GM19372 (cell line): ENCODE measurements at regions not wholly inside any gene's neighbourhood (a gene's known extent, or its start where the extent isn't known, plus 50 kb on each side); places are given as distances from the start of the nearest gene placed in this dataset.
"Not testable (repeated sequence)": the region's sequence is repeated elsewhere in the genome, so short reads cannot be mapped to it uniquely, and the experiment has no call there.

Experiments
- ATAC-seq: cut with Tn5 transposase; IDR thresholded peaks from one replicate; pipeline ENCODE4 v1.9.1; 2021; ENCODE audit warnings: mild to moderate bottlenecking, low read depth, moderate library complexity; ENCODE audit not compliant: unreplicated experiment

DNA sequence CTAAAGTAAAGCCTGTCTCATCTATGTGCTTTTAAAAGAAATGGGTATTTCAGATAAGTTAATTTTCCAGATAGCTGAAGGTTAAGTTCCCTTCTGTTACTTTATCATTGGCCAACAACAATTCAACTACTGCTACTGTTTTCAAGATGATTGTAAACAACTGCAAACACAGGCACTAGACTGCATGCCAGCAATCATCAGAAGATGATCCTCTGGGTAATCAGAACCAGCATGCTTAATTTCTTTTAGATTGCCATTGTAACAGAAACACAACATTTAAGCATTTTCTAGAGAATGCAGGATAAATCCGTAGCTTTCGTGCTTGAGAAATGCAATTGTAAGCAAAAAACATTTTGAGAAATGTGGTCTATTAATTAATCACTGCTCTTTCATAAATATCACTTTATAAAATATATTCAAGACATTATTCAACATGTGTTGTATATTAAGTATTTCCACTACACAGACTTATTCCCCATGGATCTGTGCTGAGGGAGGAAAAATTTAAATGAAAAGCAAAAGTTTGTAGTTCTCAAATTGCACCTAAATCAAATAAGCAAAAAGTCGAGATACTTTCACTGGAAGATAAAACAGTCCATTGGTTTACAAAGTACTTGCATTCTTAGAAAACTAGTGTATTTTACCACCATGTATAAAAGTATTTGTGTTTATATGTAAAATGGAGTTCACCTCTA is 133.7 kb downstream of the ATL2 start:
- ATAC-seq = no peak

DNA sequence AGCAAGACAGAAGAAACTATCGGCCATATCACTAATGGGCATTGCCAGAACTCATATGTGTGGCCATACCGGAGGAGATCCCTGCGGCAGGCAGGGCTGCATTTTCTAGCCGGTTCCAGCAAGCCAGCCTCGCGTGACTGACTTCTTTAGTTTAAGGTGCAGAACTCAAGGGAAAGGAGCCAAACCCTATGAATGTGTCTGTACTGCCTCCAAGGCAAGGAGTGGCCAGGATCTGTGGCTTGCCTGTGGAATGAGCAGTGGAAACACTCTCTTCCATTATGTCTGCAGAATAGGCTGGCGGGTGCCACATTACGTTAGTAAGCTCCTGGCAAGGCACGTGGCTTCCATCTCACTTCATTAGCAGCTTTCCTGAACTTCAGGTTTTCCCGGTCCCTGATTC is 137.6 kb downstream of the ATL2 start:
- ATAC-seq = no peak

DNA sequence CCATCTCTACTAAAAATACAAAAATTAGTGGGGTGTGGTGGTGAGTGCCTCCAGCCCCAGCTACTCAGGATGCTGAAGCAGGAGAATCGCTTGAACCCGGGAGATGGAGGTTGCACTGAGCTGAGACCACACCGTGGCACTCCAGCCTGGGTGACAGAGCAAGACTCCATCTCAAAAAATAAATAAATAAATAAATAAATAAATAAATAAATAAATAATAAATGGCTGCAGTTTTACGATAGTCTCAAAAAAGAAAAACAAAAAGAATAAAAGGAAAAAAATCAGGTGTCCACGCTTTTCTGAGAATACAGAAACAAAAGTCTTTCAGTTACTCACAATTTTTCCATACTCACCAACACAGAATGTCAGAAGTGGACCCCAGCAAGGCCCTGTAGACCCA is 138.4 kb downstream of the ATL2 start:
- not testable (repeated sequence) for ATAC-seq

DNA sequence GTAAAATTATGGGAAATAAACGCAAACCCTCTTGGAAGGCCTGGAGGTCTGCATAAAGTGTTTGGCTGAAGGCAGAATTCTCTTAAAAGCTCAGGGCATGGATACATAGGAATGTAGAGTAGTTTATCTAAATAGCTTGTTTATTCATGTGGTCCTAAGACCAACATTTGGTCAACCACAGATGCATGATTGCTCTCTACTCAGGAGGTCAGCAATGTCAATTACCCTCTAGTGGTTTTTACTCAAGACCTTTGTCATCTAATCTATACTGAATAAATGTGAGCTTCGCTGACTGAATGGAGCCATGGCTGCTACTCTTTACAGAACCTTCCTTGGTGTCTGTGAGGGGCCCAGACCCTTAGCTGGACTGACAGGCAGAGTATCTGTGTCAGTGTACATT is 139.8 kb downstream of the ATL2 start:
- no peak for ATAC-seq

DNA sequence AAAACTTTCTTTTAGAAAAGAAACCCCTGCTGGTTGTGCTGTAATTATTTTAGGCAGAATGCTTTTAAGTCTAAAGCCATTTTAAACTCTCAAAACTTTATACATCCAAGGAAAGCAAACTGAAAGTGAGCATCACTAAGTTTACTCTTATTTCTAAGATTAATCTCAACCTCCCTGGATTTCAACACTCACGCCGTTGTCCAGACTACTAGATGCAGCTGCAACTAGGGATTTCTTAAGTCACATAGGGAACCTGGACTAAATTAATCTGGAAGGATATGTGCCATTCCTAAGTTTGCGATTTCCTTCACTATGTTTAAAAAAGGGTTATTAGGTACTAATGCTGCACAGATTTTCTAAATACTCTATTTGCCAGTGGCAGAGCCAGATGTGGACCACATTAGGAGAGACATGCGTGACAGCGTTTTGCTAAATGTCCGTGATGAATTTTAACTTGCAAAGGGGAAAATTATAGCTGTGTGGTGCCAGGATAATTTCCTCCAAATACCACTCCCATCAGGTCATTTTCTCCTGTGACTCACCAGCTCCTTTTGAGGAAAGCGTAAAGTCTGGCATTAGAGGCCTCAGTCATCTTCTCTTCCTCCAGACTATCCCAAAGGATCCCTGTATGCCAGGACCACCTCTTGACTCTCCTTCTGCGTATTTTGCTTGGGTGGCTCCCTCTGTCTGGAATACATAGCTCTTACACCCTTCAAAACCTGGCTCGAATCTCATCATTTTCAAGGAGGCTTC is 143.7 kb downstream of the ATL2 start:
- no peak for ATAC-seq

DNA sequence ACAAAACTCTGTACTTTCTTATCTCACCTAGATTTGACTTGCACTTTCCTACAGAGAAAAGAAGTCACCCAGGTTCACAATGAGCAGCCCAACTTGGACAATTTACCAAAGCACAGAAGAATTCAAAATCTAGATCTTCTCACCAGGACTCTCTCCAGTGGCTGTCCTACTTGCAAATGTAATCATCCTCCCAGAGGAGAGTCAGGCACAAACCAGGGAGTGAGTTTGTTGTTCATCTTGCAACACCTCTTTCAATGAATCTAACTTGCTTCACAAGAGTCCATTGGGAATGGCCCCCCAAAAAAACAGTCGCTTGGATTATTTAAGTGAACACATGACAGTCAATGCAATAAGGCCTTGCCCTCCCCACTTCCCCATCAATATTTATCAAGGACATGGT is 144.6 kb downstream of the ATL2 start:
- no peak for ATAC-seq

DNA sequence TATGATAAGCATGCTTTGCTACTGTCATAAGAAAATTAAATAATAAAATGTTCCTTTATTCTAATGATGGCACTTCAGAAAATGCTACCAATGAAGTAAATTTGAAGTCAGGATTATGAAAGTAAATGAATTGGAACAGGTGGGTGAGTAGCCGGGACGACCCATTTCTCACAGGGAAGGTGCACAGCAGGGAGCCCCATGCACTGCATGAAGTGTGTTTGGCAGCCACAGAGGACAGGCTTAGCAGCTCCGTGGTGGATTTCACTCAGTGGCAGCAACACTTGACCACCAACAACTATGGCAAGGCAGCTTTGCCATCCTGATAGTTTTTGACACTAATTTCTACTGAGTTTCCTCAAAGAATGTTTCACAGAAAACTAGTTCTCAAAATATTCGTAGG is 146.3 kb downstream of the ATL2 start:
- no peak for ATAC-seq

DNA sequence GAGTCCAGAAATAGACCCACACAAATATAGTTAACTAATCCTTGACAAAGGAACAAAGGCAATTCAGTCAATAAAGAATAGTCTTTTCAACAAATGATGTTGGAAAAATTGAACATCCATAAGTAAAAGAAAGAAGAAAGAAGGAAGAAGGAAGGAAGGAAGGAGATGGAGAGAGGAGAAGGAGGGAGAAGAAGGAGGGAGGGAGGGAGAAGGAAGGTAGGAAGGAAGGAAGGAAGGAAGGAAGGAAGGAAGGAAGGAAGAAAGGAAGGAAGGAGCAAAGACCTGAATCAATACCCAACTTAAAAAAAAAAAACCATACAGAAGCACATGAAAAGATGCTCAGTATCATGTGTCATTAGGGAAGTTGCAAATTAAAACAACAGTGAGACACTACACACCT is 148.3 kb downstream of the ATL2 start:
- ATAC-seq = no peak

DNA sequence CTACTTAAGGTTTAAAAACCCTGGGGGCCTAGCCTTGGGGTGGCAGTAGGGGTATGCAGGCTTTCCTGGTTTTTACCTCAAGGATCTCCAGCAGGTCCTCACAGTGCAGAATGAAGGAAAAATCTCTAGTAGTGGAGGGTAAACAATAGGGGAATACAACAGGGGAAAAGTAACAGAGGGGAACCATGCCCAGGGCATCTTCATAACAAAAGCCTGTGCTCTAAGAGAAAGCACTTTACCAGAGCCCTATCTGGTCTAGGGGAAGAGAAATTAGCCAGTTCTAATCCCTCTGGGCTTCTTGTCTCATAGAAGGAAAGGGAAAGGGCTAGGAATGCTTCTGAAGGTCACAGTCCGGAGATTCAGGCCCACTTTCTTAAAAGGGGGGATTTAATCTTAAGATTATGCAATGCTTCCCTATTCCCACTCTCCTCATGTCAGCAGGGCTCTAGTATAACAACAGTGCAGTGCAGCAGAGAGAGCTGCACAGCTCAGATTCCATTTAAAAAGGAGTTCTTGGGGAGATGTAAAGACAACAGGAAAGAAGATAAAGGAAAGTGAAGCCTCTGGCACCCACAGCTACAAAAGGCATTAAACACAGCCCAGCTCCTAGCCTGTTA is 149.0 kb upstream of the CYP1B1 start:
- ATAC-seq = no peak

DNA sequence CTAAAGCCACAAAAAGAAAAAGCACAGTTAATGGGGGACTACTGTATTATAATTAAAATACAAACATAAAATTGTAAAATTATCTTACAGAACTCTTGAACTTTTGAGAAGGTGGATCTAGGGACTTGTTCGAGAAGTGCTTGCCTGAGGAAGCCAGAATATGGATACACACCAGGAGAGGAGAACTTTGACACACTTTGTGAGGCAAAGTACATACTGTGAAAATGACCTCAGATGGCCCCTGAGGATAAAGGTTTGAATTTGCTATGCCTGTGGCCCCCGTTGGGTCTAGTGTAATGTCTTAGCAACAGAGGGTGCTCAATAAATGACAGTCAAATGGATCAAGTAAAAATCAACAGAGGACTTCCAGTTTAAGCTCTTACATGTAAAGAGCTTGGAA is 148.2 kb upstream of the CYP1B1 start:
- no peak for ATAC-seq

DNA sequence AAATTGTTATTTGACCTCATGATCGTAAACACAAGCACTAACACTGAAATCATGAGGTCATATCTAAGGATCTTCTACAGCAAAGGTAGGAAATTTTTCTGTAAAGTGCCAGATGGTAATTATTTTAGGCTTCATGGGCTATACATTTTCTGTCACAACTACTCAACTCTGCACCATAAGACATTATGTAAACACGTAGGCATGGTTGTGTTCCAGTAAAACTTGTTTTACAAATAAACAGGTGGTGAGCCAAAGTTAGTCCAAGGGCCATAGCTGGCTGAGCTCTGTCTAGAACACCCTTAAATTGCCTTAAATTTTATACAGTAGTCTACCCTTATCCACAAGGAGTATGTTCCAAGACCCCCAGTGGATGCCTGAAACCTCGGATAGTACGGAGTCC is 147.3 kb upstream of the CYP1B1 start:
- ATAC-seq = no peak

DNA sequence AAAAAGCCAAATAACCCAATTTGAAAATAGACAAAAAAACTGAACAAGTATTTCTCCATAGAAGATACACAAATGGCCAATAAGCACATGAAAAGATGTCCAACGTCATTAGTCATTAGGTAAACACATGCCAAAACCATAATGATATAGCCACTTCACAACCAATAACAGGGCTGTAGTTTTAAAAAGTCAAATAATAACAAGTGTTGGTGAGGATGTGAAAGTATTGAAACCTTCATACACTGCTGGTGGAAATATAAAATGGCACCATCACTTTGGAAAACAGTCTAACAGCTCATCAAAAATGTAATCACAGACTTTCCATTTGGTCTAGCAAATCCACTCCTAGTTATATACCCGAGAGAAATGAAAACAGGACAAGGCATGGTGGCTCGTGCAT is 144.2 kb upstream of the CYP1B1 start:
- no peak for ATAC-seq

DNA sequence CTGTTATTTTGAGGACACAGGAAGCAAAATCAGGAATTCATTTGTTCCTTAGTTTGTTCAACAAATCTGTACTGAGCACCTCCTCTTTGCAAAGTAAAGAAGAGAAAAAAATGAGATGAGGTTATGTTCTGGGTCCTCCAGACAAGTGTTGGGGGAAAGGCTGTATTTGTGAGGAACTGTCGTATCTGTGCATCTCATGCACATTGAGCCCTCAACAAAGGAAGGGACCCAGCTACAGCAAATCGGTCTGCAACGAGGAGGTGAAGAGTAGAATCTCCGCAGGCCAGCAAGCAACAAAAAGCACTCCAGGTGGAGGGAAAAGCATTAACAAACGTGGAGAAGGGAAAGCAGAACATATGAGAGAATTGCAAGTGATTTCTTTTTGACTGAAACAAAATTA is 143.0 kb upstream of the CYP1B1 start:
- no peak for ATAC-seq

DNA sequence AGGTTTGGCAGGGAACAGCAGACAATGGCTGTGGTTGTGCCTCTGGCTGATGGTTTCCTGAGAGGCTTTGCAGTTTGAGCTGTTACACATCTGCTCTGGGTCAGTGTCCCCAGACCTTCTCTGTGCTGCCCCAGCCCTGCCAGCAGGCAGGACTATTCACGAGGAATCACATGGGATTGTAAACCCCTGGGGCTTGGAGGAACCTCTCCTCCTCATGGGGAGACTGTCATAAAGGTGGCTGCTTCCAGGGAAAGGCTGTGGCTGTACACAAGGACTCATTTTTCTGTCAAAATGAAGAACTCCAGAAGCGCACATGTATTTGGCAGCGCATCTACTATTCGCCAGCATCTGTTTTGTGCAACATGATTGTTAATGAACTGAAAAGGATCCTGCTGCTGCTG is 142.6 kb upstream of the CYP1B1 start:
- ATAC-seq = no peak

DNA sequence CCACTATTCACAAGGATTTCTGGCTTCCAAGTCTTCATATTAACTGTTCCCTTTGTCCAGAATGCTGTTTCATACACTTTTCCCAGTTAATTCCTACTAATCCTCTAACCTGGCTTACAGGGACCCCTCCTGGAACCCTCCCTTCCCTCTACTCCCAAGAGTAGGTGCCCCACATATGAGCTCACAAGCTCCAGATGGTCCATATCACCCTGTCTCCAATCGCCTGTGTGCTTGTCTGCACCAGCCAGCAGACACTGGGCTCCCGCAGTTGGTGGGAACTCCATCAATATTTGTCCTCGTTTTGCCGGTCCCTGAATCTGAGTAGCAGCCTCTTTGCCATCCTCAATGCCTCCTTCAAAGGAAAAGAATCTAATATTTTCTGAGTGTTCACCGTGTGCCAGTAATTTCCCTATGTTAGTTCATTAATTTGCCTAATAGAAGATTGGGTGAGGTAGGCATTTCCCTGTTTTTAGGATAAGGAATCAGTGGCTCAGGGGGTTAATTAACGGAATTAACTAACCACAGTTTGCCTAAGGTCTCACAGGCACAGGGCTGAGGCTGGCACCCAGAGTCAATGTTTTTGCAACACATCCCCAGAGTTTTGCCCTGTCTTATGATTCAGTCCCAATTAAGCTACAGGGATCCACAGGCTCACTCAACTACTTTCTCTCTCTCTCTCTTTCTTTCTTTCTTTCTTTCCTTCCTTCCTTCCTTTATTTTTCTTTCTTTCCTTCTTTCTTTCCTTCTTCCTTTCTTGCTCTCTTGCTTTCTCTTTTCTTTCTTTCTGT is 141.6 kb upstream of the CYP1B1 start:
- ATAC-seq = no peak

DNA sequence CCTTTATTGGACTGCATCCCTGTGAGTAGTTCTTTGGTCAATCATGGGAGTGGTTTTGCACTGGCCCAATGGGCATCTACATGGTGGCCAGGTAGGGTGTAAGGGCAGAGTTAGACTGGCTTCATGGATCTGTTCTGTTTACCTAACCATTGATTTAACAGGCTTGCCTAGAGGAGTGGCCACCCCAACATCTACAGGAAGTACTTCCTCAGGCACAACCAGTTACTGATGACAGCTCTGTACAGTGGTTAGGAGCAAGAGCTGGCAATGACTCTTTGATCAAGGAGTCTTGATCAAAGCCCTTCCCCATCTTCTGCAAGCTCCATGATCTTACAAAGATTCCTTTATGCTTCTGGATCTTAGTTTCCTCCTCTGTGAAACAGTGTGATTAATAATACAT is 140.9 kb upstream of the CYP1B1 start:
- ATAC-seq = no peak

DNA sequence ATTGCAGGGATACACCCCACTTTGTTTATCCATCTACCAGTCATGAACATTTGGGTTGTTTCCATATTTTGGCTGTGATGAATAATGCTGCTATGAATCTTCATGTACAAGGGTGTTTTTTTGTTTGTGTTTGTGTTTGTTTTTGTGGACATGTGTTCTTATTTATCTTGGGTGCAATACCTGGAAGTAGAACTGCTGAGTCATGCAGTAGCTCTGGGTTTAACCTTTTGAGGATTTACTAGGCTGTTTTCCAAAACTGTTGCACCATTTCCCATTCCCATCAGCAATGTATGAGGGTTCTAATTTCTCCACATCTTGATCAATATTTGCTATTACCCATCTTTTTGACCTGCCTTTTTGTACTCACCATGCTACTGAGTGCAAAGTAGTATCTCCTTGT is 140.0 kb upstream of the CYP1B1 start:
- ATAC-seq = no peak

DNA sequence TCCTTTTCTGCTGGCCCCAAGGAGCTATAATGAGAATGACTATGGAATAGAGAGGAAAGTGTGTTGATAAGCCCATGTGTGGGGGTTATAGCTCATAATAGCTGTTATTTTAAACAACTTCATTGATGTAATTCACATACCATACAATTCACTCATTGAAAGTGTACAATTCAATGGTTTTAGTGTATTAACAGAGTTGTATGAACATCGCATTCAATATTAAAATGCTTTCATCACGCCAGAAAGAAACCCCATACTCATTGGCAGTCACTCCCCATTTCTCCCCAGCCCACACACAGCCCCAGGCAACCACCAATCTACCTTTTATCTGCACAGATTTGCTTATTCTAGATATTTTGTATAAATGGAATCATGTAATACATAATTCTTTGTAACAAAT is 139.6 kb upstream of the CYP1B1 start:
- no peak for ATAC-seq

DNA sequence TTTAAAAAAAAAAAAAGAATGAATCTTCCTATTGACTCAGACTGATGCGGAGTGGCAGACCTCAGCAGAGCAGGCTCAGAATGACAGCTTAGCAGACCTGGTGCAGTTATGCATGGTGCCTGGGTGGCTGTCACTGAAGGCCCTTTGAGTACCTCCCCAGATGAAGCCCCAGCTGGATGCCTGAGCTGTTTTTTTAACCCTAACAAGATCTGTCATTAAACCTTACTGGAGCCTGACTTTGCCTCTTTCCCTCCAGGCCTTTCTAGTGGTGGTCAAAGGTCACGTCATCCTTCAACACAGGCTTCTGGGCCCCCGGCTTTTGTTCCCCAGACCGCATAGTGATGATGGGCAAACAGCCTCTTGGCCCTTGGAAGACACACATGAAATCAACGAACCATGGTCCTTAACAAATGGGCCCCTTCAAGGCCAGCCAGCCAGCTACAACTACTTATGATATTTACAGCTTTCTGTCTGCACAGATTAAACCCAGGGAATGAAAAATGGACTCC is 138.3 kb upstream of the CYP1B1 start:
- ATAC-seq = no peak

DNA sequence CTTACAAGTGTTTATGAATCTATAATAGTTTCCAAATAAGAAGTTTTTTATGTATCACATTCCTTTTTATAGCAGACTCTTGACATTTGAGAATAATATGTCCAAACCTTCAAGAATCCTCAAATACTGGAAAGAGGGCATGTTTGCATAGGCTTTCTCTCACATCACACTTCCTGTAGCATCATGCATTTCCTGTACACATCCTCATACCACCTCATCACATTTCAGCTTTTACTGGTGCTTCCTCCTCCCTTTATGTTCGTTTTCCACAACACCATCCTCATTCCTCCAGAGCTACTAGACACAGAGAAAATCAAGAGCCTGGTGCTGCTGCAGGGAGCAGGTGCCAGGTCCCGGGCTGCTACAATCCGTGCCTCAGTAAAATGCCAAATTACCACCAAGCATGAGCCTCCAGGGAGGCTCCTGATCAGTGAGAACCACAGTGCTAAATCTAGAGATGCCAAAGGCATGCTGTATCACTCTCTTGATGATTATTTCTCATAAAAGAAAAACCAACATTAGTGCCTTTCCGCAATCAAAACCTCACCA is 137.7 kb upstream of the CYP1B1 start:
- ATAC-seq = no peak

DNA sequence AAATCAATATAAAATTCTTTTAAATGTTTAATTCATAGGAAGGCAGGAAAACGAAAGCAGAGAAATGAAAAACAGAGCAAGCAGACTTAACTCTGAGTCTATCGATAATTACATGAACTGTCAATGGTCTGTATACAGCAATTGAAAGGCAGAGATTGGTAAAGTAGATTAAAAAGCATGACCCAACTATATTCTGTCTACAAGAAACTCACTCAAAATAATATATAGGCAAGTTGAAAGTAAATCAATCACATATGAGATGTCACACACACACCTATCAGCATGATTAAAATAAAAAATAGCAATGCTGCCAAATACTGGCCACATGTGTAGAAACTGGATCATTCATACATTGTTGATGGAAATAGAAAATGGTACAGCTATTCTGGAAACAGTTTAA is 136.4 kb upstream of the CYP1B1 start:
- no peak for ATAC-seq
